Renal pelvis (tissue), 1 donor: ENCODE measurements at regions not wholly inside any gene's neighbourhood (a gene's known extent, or its start where the extent isn't known, plus 50 kb on each side); places are given as distances from the start of the nearest gene placed in this dataset.
"Not testable (repeated sequence)": the region's sequence is repeated elsewhere in the genome, so short reads cannot be mapped to it uniquely, and the experiment has no call there.

Experiments used
- DNase-seq: peaks from one replicate; pipeline ENCODE4 v3.0.0-alpha.2; 2013

DNA sequence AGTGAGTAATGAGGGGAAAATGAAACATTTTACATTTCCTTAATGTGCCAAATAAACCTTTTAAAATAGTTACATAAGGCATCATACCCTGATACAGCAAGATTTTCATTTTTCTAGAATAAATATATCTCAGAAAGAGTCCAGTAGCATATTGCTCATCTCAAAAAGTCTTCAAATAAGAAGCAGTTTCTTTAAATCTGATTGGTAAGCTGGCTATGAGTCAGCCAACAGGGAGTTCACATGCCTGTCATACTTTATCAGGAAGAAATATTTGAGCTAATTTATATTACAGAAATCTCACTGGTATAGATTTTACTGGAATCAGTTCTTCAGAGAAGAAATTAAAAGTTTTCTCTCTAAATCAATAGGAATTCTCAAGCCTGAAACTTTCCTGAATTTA, 258.1 kb downstream of the C11orf87 start:
- DNase-seq: no peak

DNA sequence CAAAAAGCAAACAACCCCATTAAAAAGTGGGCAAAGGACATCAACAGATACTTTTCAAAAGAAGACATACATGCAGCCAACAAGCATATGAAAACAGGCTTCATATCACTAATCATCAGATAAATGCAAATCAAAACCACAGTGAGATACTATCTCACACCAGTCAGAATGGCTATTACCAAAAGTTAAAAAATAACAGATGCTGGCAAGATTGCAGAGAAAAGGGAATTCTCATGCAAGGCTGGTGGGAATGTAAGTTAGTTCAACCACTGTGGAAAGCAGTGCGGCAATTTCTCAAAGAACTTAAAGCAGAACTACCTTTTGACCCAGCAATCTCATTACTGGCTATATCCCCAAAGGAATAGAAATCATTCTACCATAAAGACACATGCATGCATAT, 260.8 kb downstream of the C11orf87 start:
- not testable (repeated sequence) for DNase-seq

- DNase-seq: no peak
These were observed 273.7 kb downstream of the C11orf87 start for GRCh38 chr11:109695696-109696095.

DNA sequence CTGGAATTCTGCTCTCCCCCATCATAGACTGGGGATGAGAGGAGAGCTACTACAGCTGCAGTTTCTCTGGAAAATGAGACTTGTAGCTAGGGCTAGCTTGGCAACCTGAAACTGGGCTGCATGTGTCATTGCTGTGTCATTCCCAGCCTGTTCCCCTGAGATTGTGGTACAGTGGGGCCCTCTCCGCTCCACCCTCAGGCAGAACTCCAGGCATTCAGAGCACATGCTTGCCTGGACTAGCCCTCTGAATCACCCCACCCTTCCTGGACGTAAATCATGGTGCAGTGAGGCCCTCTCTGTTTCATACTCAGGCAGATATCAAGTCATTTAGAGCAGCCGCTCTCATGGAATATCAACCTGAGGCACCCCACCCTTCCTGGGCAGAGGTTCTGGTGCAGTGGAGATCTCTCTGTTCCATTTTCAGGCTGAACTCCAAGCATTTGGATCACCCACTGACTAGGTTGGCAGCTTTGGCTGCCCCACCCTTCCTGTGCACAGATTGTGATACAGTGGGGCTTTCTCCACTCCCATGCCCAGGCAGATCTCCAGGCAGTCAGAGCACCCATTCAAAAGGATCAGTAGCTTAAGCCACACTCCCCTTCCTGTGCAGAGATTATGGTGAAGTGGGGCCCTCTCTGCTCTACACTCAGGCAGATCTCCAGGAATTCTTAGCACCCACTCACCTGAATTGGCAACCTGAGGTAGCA, 274.4 kb downstream of the C11orf87 start:
- no peak for DNase-seq

DNA sequence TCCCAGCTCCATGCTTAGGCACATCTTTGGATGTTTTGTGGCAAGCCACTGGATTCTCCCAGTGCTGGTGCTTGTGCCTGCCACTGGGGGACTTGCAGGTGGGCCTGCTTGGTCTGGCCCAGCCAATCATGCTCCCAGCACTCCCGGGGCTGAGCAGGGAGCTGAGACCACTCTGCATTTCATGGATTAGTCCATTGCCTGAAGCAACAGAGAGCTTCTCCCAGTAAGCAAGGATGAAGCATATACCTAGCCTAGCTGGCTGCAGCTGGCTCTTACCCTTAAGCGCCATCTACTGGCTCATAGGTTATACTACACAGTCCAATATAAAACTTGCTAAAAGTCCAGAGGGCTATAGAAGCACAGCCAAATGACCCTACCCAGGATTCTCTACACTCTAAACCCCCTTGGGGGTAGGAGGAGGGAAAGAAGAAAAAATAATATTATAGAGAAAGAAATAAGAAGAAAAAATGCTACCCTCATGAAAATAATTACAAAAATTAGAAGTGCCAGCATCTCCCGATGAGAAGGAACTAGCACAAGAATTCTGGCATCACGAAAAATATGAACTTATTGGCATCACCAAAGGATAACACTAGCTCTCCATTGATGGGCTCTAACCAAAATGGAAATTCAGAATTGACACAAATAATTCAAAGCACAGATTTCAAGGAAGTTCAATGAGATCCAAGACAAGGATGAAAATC, 275.3 kb downstream of the C11orf87 start:
- peak; percentile 7 for DNase-seq

- no peak for DNase-seq
These were observed 276.2 kb downstream of the C11orf87 start for GRCh38 chr11:109698237-109698636.

GRCh38 chr11:109704432-109704831, 282.4 kb downstream of the C11orf87 start:
- no peak for DNase-seq

GRCh38 chr11:109706945-109707344, 285.0 kb downstream of the C11orf87 start:
- DNase-seq: no peak

- DNase-seq: no peak
These were observed 285.4 kb downstream of the C11orf87 start for GRCh38 chr11:109707411-109707810.

DNA sequence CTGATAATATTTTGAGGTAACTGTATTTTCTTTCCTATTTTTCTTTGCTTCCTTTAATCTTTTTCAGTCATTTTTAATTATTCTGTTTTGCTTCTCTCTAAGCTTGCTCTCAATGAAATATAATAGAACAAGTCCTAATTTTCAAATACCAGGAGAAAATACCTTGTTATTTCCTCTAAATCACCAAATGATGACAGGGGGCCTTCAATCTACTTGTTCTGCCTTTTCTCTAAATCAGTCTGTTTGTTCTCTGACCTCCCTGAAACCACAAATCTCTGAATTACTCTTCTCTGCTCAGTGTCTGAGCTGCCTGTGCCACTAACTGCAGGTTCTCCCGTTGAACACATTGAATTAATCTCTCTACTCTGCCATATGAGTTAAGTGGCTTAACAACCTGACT, 286.2 kb downstream of the C11orf87 start:
- no peak for DNase-seq

DNA sequence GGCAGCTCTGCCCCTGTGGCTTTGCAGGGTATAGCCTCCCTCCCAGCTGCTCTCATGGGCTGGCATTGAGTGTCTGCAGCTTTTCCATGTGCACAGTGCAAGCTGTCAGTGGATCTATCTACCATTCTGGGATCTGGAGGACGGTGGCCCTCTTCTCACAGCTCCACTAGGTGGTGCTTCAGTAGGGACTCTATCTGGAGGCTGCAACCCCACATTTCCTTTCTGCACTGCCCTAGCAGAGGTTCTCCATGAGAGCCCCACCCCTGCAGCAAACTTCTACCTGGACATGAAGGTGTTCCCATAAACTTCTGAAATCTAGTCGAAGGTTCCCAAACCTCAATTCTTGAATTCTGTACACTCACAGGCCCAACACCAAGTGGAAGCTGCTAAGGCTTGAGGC, 292.5 kb downstream of the C11orf87 start:
- DNase-seq: not testable (repeated sequence)

DNA sequence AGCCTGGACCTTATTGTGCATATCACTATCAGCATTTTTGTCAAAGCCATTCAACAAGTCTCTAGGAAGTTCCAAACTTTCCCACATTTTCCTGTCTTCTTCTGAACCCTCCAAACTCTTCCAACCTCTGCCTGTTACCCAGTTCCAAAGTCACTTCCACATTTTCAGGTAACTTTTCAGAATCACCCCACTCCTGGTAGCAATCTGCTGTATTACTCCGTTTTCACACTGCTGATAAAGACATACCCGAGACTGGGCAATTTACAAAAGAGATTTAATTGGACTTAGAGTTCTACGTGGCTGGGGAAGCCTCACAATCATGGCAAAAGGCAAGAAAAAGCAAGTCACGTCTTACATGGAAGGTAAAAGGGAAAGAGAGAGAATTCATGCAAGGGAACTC, 293.4 kb downstream of the C11orf87 start:
- not testable (repeated sequence) for DNase-seq

DNA sequence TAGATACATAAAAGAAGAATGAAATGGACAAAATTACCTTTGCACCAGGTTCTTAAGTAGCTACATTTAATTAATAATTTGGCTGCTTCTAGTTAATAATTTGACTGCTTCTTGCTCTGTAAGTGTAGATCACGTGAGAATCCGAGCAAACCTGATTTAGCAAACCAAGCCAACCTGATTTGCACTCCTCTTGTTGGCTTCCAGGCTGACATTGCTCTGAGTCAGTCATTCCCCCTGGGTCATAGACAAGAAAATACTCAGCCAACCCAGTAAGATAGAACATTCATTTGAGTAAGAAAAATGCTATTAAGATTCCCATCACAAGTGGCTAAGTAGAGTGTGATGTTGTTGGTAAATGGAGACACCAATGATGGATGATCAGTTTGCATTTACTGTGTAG, 304.1 kb downstream of the C11orf87 start:
- no peak for DNase-seq

GRCh38 chr11:109728056-109728455, 306.1 kb downstream of the C11orf87 start:
- no peak for DNase-seq

DNA sequence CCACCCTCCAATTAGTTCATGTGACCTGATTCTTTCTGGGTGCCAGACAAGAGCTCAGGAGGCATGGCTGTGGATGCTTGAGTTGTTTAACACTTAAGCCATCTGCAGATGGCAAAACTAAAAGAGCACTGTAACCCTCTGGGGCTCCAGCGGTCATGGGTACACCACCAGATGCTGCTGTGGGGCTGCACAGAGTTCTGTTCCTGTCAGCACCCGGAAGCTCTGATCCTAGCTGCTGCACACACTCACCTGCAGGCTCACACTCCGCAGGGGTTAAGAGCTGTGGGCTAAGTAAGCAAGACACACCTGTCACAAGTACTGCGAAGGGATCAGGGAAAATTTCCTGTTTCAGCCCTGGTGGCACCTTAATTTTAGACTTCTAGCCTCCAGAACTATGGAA, 307.8 kb downstream of the C11orf87 start:
- no peak for DNase-seq

- no peak for DNase-seq
These were observed 308.7 kb downstream of the C11orf87 start for GRCh38 chr11:109730669-109731068.

GRCh38 chr11:109731451-109731850, 309.5 kb downstream of the C11orf87 start:
- DNase-seq: no peak

DNA sequence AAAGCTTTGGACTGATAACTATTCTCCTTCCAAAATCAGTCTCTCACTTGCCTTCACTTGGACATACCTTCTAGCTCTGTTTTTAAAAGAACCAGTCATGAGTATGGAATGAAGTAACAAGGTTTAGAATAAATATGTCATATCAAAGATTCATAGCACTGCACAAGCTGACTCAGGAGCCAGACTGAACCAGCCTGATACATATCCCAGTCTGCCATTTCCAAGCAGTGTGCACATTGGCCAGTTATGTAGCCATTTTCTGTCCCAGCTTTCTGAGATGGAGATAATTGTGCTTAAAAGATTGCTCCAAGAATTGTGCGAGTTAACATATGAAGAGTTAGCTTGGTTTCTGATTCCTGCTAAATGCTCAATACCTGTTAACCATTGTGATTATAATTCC, 311.3 kb downstream of the C11orf87 start:
- no peak for DNase-seq

- DNase-seq: no peak
These were observed 312.6 kb downstream of the C11orf87 start for GRCh38 chr11:109734566-109734965.

- no peak for DNase-seq
These were observed 313.1 kb downstream of the C11orf87 start for GRCh38 chr11:109735128-109735527.

GRCh38 chr11:109739379-109739778, 317.4 kb downstream of the C11orf87 start:
- DNase-seq: no peak

- no peak for DNase-seq
These were observed 324.1 kb downstream of the C11orf87 start for GRCh38 chr11:109745996-109746625.

DNA sequence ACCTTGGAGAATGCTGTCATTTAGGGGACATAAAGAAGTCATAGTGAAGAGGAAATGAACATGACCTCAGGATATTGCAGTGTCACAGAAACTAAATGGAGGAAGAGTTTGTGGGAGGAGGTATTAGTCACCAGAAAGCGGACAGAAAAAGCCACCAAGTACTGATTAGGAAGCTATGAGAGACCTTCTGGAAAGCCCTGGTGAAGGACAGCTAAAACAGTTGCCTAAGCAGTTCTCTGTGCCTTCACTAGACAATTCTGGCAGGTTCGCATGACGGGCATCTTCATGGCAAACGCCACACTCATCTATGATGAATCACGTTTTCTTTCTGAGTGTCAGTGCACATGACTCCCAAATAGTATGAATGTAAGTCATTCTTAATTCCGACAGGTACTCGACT, 325.8 kb downstream of the C11orf87 start:
- DNase-seq: no peak
